NCI-H2107 (cell line): ENCODE measurements at regions not wholly inside any gene's neighbourhood (a gene's known extent, or its start where the extent isn't known, plus 50 kb on each side); places are given as distances from the start of the nearest gene placed in this dataset.
"Not testable (repeated sequence)": the region's sequence is repeated elsewhere in the genome, so short reads cannot be mapped to it uniquely, and the experiment has no call there.

ENCODE experiments used
- DNase-seq: peaks from one replicate; lab custom pipeline; 2025; lab: John Stamatoyannopoulos, UW

DNA sequence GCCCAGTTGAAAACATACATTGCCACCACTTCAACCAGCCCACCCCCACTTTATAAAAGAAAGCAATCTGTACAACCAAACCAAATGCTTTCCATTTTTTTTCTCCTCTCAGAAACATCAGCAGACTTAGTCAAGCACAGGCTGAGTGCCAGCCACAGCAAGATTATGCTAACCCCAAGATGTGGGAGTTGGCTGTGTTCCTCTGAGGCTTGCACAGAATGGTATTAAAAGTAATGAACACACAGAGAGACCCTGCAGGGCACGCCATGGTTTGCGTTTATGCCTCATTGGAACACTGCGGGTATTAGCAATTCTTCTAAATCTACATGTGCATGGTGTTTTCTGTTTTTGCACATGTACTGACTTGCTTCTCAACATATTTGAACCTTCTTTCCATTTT lies 419.9 kb upstream of the GRAMD2B start:
- DNase-seq = no peak

DNA sequence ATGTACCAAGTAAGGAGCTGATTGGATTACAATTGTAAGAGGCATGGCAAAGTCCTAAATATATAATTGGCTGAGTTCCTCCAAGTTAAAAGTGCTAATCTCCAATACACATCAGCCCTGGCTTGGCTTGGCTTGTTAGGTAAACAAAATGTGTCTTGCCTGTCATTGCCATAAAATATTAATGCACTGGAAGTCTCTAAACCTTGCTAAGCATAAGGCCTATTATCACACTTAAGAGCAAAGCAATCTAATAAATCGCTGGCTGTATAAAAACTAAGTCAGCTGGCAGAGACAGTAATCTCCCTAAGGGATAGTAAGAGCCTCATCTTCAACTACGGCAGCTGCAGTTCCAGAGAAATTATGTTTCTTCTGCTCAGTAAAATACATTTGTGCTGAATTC lies 418.6 kb upstream of the GRAMD2B start:
- no peak for DNase-seq

DNA sequence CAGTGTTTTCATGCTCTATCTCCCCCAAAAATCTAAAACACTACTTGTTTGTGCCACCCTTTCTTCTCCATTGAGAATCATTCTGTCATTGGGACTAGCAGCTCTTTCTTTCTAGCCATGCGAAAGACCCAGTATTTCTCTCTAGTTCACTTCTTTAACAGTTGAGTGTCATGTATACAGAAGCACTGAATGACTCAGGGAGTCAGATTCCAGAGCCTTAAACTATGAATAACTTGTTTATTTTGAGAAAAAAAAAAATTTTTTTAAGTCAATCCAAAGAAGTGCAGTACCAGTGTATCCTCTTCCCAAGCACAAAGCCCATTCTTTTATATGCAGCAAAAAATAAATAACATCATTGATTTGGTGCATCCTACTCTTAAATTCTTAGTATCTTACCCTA lies 415.4 kb upstream of the GRAMD2B start:
- no peak for DNase-seq

DNA sequence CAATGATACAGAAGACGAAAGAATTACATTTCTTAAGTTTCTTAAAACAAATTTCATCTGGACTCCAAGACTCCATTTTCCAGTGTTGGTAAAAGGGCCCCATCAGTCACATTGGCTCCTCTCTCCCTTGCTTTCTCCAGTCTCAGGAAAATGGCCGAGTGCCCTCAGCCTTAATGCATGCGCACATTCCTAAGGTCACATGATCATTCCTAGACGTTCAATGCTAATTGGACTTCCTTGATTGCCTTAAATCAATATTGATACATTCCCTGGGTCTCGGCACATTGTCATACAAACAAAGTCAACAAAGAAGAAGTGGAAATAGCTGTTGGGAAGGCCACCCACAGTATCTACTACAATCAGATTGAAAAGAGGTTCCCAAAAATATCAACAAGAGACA lies 413.6 kb upstream of the GRAMD2B start:
- no peak for DNase-seq

DNA sequence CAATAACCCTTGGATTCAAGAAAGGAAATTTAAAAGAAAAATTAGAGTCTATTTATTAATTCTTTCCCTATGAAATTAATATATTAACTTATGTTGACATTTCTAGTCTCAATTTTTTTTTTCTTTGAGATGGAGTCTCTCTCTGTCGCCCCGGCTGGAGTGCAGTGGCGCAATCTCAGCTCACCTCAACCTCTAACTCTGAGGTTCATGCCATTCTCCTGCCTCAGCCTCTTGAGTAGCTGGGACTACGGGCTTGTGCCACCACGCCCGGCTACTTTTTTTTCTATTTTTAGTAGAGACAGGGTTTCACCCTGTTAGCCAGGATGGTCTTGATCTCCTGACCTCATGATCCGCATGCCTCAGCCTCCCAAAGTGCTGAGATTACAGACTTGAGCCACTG lies 411.7 kb upstream of the GRAMD2B start:
- DNase-seq = not testable (repeated sequence)

DNA sequence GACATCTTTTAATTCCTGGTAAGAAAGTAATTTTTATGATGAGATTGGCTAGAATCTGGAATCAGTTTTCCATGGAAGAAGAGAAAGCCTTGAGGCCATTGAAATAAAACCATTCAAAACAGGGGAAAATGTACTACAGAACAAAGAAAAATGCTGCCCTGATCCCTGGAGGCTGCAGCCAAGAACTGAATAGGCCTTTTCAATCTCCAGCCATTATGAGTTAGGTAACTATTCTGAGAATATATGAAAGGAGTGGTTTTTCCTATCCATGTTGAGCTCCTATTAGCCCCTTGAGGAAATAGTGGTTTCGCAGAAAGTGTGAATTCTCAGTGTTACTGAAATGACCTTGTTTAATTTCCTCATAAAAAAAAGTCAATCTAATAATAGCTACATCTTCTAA lies 408.5 kb upstream of the GRAMD2B start:
- no peak for DNase-seq

DNA sequence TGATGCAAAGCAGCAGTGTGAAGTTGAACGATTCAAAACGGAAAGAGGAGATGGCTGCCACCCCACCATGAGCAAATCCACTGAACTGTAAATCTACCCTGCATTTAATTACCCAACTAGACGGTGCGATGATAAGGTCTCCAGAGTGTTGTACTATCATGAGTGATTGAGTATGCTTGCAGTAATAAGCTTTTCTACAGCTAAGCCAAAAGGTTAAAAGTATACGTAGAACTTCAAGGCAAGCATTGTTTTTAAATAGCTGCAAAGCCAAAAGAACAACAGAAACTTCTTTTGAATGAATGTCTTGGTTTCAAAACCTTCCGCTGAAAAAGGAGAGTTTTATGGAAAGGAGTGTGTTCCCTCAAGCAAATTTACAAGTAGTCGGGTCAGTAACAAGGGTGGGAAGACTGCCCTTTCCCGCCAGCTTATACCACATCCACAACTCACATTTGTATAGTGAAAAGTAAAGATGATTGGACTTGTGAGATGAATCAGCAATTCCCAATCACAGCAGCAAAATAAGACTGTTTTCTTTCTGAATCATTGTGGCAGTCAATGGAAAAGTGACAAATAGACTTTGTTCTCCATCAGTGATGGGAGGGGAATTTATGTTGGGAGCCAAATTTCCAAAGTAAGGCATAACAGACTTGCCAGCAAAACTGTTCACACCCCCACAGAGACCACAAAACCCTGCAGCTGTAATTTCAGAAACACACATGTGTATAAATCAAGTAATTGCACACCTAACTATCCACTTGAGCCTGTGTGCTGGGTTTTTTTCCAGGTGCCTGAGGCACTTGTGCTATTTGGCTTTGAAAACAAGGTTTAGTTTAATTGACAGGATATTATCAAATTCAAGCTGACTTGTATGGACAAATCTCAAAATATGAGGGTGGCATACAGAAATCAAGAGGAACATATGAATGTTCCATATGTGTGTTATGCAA lies 407.7 kb upstream of the GRAMD2B start:
- DNase-seq = no peak

DNA sequence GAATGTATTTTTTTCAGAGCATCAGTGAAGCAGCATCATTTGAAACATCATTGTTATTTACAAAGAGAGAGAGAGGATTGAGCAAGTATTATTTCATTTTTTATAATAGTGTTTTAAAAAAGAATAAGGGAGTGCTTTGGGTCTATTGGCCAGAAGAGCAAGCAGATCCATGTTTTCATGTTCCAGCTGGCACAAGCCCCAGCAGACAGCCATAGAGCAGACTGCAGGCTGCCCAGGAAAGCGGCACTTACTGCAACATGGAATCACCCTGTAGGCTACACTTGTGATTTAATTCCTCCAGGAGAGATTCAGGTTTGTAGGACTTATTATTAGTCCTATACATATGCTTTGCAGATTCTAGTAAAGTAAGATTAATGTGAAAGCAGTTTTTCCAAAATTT lies 407.0 kb upstream of the GRAMD2B start:
- no peak for DNase-seq

DNA sequence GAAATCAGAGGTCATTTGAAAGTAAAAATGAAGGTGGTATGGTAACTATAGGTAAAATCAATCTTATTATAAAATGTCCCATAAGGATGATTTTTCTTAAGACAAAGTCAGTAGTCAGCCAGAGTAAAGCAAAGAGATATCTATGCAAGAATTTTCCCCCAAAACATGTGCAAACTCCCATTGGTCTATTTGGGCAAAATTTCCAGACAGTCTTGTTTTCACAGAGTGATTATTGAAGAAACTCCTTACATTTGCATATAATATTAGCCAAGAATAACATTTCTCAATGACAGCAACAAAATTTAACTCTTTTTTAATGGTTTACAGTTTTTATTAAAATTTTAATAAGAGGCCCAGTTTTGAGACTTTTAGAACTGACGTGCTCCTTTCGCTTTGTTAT lies 406.1 kb upstream of the GRAMD2B start:
- no peak for DNase-seq

DNA sequence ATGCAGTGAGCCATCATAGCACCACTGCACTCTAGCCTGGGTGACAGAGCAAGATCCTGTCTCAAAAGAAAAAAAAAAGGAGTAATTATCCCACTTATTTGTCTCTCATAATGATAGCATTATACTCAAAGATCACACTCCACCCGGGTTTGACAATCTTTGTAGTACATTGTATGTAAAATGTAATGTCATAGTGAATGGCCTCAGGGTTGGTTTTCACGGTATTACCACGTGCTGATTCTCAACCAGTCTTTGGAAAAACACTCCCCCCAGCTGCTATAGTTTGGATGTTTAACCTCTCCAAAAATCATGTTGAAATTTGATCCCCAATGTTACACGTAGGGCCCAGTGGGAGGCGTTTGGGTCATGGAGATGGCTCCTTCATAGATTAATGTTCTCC lies 402.4 kb upstream of the GRAMD2B start:
- no peak for DNase-seq

DNA sequence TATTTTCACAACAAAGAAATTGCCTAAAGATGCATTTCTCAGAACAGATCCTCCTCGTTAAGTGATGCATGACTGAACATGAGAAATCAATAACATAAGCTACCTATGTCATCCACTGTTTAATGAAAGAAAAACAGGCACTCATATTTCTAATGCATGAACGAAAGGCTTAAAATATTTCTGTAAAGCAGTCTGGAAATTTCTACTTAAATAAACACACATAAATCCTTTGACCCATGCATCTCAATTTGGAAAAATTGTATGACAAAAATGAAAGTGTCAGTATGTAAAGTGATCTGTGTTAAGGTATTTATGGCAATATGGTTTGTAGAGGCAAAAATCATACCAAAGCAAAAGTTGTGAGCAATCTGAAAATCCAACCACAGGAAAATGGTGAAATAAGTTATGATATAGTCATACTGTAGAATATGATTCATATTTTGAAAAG lies 399.2 kb upstream of the GRAMD2B start:
- no peak for DNase-seq

DNA sequence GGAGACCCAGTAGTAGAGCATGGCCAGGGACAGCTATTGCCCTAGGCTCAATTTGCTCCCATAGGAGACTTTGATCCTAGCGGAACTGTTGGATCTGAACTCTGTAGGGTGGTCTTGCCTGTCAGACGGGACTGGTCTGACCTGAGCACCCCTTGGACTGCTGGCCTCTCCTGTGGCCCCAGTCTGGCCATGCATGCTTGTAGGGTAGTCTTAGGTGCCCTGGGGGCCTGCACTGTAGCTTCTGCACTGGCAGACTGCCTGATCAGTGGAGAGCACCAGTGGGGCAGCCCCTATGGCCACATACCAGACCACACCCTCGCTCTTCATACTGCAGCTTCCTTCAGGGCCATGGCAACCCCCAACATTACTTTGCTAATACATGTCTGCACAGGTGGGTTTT lies 396.1 kb upstream of the GRAMD2B start:
- no peak for DNase-seq

DNA sequence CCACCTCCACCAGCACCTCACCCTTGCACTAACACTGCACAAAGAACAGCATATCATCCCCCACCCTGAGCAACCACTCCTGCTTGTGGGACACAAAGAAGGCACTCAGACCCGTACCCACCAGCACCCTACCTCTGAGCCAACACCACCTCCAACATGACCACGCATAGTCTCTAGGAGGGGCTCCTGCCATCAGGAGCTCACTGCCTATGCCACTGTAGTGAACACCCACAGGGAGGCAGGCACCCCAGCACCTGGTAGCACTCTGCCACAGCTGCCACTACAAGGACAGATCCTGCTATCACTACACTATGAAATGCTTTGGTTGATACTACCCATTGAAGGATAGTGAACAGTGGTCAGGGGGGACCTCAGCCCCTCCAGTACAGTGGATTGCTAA lies 395.6 kb upstream of the GRAMD2B start:
- no peak for DNase-seq

DNA sequence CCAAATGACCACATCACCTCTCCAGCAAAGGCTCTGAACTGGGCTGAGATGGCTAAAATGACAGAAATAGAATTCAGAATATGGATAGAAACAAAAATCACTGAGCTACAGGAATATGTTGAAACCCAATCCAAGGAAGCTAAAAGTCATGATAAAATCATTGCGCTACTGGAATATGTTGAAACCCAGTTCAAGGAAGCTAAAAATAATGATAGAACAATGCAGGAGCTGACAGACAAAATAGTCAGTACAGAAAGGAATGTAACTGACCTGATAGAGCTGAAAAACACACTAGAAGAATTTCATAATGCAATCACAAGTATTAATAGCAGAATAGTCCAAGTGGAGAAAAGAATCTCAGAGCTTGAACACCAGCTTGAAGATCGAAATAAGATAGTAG lies 394.9 kb upstream of the GRAMD2B start:
- no peak for DNase-seq

DNA sequence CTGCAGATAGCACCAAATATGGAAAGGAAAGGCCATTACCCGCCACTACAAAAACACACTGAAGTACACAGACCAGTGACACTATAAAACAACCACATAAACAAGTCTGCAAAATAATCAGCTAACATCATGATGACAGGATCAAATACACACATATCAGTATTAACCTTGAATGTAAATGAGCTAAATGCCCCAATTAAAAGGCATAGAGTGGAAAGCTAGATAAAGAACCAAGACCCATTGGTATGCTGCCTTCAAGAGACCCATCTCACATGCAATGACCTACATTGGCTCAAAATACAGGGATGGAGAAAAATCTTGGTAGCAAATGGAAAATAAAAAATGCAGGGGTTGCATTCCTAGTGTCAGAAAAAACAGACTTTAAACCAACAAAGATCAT lies 393.9 kb upstream of the GRAMD2B start:
- DNase-seq = not testable (repeated sequence)

DNA sequence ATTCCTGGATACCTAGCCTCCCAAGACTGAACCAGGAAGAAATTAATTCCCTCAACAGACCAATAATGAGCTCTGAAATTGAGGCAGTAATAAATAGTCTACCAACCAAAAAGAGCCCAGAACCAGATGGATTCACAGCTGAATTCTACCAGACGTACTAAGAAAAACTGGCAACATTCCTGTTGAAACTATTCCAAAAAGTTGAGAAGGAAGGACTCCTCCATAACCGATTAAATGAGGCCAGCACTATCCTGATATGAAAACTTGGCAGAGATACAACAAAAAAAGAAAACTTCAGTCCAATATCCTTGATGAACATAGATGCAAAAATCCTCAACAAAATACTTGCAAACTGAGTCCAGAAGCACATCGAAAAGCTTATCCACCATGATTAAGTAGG lies 392.5 kb upstream of the GRAMD2B start:
- no peak for DNase-seq

DNA sequence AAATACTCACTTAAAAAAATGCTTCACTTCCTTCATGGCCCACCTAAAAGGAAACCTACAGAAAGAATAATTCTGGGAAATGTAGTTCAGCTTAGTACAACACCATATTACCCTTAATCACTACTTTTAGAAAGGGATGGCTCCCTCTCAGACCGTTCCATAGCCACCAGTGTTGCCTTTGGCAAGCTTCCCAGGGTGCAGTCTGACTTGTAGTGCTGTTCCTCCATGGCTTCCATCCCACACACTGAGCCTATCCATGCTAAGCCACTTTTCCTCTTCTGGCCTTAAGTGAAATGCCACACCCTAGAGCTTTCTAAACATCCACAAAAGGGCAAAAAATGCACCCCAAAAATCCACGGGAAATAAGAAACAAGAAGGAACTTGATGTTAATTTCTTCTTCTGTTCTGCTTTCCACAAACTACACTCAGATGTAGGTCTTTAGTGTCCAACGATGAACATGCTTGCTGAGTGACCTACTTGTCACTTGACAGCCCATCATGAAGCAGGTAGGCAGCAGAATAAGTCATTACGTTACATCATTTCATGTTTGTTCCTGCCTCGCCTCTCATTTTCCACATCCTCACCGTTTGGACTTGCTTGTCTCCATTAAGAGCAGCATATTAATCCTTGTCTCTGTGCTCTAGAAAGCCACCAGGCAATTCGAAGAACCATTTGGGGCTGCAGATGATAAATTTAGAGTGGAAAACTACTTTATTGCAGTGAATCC lies 391.1 kb upstream of the GRAMD2B start:
- DNase-seq = no peak

DNA sequence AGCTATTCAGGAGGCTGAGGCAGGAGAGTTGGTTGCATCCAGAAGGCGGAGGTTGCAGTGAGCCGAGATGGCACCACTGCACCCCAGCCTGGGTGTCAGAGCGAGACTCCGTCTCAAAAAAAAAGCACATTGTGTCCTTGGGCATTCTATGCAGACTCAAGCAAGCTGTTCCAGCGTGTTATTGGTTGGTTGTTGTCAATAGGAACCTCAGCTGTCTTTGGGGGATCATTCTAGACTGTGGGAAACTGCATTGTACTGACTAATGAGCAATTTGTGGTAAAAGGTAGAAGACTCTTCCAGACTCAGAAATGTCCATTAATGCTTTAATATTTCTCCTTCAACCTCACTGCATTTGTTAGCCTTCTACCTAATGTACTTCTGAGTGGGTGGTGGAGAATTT lies 379.5 kb upstream of the GRAMD2B start:
- no peak for DNase-seq

DNA sequence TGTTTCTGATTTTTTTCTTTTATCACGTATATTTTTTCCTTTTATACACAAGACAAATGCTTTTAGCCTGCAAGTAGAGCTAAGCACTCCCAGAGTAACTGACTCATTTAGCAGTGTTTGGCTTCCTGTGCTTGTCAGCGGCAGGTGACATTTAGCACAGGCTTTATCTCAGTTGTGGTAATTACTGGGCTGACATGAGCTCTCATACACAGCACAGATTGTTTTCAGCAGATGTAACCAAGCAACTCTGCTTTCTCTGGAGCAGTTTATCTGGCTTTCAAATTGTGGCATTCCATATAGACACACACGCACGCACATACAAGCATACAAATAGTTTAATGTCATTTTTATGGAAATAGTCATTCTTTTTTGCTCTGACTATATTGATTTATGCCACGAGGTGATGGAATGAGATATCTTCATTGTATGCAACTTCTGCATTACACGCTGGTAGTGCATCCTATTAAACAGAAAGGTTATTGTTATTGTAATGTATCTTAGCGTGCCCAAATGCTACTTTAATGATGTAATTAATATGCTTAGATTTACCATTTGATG lies 379.0 kb upstream of the GRAMD2B start:
- no peak for DNase-seq

DNA sequence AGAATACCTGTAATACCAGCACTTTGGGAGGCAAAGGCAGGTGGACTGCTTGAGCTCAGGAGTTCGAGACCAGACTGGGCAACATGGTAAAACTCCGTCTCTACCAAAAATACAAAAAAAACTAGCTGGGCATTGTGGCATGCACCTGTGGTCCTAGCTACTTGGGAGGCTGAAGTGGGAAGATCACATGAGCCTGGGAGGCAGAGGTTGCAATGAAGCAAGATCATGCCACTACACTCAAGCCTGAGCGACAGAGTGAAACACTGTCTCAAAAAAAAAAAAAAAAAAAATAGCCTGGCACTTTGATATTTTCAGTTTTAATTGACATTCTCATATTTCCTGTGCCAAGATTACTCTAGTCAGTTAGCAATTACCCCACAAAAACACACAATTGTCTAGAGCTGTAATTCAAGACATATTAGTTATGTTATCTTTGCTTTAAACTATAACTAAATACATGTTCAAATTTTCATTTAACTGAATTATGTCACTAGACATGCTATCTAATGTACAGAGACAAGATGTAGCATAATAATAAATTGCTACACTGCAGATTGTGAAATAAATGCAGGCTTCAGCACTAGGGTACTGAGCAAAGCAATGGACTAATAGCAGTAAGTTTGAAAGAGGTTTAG lies 378.2 kb upstream of the GRAMD2B start:
- DNase-seq = no peak

DNA sequence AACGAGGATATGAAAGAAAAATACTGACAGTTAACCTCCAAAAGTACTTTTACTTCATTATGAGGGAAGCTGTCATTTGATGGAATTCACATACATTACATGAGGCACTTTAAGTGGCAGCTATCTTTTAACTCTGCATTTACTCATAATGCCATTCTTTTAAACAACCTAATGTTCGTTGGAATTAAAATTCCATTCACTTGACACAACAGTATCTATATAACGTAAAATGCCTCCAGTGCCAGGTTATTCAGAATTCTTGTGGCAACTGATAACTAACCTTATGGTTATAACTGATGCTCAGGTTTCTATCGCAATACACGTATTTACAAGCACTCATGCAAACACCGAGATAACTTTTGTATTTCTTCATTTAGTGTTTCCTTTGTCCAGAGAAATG lies 376.9 kb upstream of the GRAMD2B start:
- no peak for DNase-seq

DNA sequence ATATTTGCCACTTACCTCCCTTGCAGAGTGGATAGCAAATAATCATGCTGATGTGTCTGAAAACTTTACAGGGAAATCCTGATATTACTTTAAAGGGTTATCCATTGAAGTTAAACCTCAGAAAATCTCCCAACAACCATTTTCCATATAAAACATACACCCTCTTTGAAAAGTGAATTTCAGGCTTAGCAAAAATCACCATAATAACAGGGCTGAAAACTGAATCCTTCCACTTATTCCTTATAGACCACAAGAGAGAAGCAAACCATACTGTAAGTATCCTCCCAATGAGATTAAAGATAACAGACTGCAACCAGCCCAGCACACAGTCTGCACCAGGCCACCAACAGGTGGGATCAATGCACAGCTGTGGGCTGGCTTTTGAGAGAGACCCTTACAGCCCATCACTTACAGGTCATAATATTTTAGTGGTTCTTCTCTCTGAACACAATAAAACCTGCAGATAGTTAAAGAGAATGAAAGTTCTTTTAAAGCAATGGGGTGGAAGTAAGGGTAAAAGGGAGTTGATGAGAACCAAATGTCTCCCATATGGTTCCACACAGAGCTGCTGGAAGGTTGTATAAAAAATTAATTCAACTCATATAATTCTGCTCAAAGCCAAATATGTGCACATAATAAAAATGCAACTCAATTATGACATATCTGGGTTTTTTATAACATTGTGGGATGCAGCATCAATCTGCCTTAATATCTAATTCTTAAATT lies 376.2 kb upstream of the GRAMD2B start:
- no peak for DNase-seq
